Neural cell (in vitro differentiated cells): ENCODE measurements at regions not wholly inside any gene's neighbourhood (a gene's known extent, or its start where the extent isn't known, plus 50 kb on each side); places are given as distances from the start of the nearest gene placed in this dataset.

Experiments
- H2AFZ ChIP-seq: fragments of 200-600, 300-800 bp; sonication (generic), shearing (Covaris generic); 2 replicates; pipeline ENCODE4 v1.6.0; 2014; ENCODE audit warnings: low read depth, mild to moderate bottlenecking, antibody characterized with exemption, low read length, moderate library complexity
- H3F3A ChIP-seq: fragments of 200-600 bp; shearing (Covaris generic); 2 replicates; pipeline ENCODE4 v1.6.1; 2016; ENCODE audit warnings: mild to moderate bottlenecking, moderate library complexity, mixed read lengths, antibody characterized with exemption, low read length; ENCODE audit not compliant: insufficient read depth, poor library complexity, severe bottlenecking
- H3K27ac ChIP-seq: fragments of 200-600, 300-800 bp; sonication (generic), shearing (Covaris generic); 2 replicates; pipeline ENCODE4 v1.5.1; 2014; ENCODE audit warnings: mild to moderate bottlenecking, low read length, moderate library complexity
- H3K27me3 ChIP-seq: fragments of 300-800, 200-600 bp; sonication (generic), shearing (Covaris generic); 2 replicates; pipeline ENCODE4 v1.6.0; 2014; ENCODE audit warnings: mild to moderate bottlenecking, low read depth, low read length, moderate library complexity; ENCODE audit not compliant: insufficient read depth
- H3K36me3 ChIP-seq: fragments of 300-800, 200-600 bp; sonication (generic), shearing (Covaris generic); 2 replicates; pipeline ENCODE4 v1.5.1; 2014; ENCODE audit warnings: mild to moderate bottlenecking, antibody characterized with exemption, low read length, moderate library complexity; ENCODE audit not compliant: insufficient read depth
- H3K4me2 ChIP-seq: fragments of 300-800, 200-600 bp; sonication (generic), shearing (Covaris generic); 2 replicates; pipeline ENCODE4 v1.6.0; 2014; ENCODE audit warnings: mild to moderate bottlenecking, low read length
- H3K4me3 ChIP-seq: fragments of 300-800, 200-600 bp; sonication (generic), shearing (Covaris generic); 2 replicates; pipeline ENCODE4 v1.5.1; 2014; ENCODE audit warnings: mild to moderate bottlenecking, low read length, moderate library complexity
- H3K79me2 ChIP-seq: fragments of 200-600 bp; shearing (Covaris generic); replicated peaks from 2 replicates; pipeline ENCODE4 v1.6.0; 2014; ENCODE audit warnings: mild to moderate bottlenecking, low read length, moderate library complexity; ENCODE audit not compliant: insufficient read depth
- H3K9ac ChIP-seq: fragments of 300-800, 200-600 bp; sonication (generic), shearing (Covaris generic); 2 replicates; pipeline ENCODE4 v1.6.1; 2016; ENCODE audit warnings: mild to moderate bottlenecking, low read length, mixed read lengths
- H3K9me2 ChIP-seq: fragments of 200-600 bp; shearing (Covaris generic); 2 replicates; pipeline ENCODE4 v1.6.1; 2016; ENCODE audit warnings: mild to moderate bottlenecking, low read length, mixed read lengths; ENCODE audit not compliant: insufficient read depth
- H3K9me3 ChIP-seq: fragments of 200-600, 300-800 bp; sonication (generic), shearing (Covaris generic); 2 replicates; pipeline ENCODE4 v1.6.1; 2016; ENCODE audit warnings: mild to moderate bottlenecking, mixed run types, low read length, moderate library complexity, mixed read lengths
- H4K20me1 ChIP-seq: fragments of 200-600 bp; shearing (Covaris generic); 2 replicates; pipeline ENCODE4 v1.6.1; 2016; ENCODE audit warnings: mild to moderate bottlenecking, mixed run types; ENCODE audit not compliant: insufficient read depth
- EP300 ChIP-seq: fragments of 450-650 bp; conservative IDR thresholded peaks from 2 replicates; pipeline ENCODE4 v1.6.1; 2014; ENCODE audit warnings: antibody characterized with exemption, mild to moderate bottlenecking, moderate library complexity; ENCODE audit not compliant: poor library complexity, severe bottlenecking
- EZH2 ChIP-seq: fragments of 200-600, 300-800 bp; shearing (Covaris generic), sonication (generic); IDR thresholded peaks from 2 replicates; pipeline ENCODE4 v1.6.1; 2014; ENCODE audit warnings: antibody characterized with exemption, low read length, borderline replicate concordance, mild to moderate bottlenecking; ENCODE audit not compliant: insufficient read depth, poor library complexity, severe bottlenecking
- POLR2AphosphoS5 ChIP-seq: IDR thresholded peaks from 2 replicates; pipeline ENCODE4 v1.6.1; 2012
- RAD21 ChIP-seq: fragments of 450-650 bp; conservative IDR thresholded peaks from 2 replicates; pipeline ENCODE4 v1.6.1; 2014; ENCODE audit warnings: antibody characterized with exemption, mild to moderate bottlenecking, moderate library complexity
- SMC3 ChIP-seq: fragments of 450-650 bp; conservative IDR thresholded peaks from 2 replicates; pipeline ENCODE4 v1.6.1; 2014; ENCODE audit warnings: antibody characterized with exemption, mild to moderate bottlenecking, moderate library complexity; ENCODE audit not compliant: poor library complexity
- TF ChIP-seq, protein P1 (sequence below): fragments of 450-650 bp; IDR thresholded peaks from 2 replicates; pipeline ENCODE4 v1.5.1; 2014; ENCODE audit warnings: antibody characterized with exemption, mild to moderate bottlenecking, moderate library complexity; ENCODE audit not compliant: poor library complexity, severe bottlenecking
- TF ChIP-seq, protein P2 (sequence below): IDR thresholded peaks from 2 replicates; pipeline ENCODE4 v1.6.1; 2012; ENCODE audit warnings: borderline replicate concordance

DNA sequence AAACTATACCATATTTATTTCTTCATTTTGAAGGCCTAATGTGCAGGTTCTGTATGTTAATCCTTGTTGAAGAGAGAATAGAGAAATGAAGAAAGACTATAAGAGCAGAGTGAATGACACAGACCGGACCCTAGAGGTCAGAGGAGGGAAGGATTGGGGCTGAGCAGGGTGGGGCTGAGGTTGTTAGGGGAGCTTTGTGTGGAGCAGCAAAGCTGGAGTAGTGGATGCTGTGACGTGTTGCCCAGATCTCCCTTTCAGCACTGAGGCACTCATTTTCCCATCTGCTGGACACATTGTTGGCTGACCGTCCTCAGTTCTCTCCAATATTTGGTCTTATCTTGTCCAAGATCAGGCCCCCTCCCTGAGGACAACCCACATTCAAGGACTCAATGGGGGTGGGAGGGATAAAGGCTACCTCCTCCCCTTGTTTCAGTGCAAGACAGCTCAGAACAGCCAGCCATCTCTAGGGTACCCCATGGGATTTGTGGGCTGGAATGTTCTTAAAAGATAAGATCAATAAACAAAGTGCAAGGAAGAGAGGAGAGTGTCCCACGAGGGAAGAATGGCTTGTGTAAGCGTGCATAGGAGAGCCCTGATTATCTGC, 143.6 kb downstream of the TDRD15 start:
- Histone ChIP-seq H4K20me1 (no peaks in the 10 kb centered on the region), H3K9ac (no peak overlapping the region), H3K79me2 (no peaks in the 10 kb centered on the region), H3K36me3 (no peaks in the 10 kb centered on the region), H3K4me2 (no peak overlapping the region), H3K27me3 (no peaks in the 10 kb centered on the region), H3K9me3 (no peaks in the 10 kb centered on the region), H3K9me2 (no peaks in the 10 kb centered on the region), H2AFZ (no peak overlapping the region), H3F3A (peaks cover 13% of the 10 kb centered on the region), H3K27ac (no peak overlapping the region), H3K4me3 (no peak overlapping the region)
- TF ChIP-seq, protein P1, sequence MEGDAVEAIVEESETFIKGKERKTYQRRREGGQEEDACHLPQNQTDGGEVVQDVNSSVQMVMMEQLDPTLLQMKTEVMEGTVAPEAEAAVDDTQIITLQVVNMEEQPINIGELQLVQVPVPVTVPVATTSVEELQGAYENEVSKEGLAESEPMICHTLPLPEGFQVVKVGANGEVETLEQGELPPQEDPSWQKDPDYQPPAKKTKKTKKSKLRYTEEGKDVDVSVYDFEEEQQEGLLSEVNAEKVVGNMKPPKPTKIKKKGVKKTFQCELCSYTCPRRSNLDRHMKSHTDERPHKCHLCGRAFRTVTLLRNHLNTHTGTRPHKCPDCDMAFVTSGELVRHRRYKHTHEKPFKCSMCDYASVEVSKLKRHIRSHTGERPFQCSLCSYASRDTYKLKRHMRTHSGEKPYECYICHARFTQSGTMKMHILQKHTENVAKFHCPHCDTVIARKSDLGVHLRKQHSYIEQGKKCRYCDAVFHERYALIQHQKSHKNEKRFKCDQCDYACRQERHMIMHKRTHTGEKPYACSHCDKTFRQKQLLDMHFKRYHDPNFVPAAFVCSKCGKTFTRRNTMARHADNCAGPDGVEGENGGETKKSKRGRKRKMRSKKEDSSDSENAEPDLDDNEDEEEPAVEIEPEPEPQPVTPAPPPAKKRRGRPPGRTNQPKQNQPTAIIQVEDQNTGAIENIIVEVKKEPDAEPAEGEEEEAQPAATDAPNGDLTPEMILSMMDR = no peak
- TF ChIP-seq SMC3 = no peak

DNA sequence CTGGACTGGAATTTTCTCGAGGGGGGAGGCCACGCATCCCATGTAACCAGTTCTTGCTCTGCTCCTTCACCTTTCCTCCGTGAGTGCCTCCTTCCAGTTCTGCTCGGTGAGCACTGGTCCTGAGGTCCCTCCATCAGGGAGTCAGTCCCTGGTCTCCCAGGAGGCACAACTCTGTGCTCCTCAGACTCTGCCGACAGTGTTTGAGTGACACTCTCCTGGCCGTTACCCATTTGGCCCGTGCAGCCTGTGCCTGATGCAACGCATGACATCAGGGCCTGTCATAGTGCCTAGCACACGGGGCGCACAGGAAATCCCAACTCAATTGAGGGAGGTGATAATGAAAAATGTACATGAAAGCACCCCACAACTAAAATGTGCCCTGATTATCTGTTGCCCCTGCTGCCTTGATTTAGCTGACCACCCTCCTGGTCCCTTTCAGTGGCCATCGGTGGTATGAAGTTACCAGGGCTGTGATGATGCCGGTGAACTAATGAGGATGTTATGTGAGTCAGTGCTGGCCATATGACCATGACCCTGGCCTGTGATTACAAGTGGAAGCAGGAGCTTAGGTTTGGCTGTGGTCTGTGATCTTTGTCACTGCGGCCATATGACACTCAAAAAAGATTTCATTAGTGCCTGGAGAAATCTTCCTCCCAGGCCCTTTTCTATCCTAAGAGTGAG, 144.6 kb downstream of the TDRD15 start:
- TF ChIP-seq RAD21 (no peak), EP300 (no peak), POLR2AphosphoS5 (no peak), EZH2 (no peak), SMC3 (no peak)
- TF ChIP-seq, protein P1 = no peak
- TF ChIP-seq, protein P2, sequence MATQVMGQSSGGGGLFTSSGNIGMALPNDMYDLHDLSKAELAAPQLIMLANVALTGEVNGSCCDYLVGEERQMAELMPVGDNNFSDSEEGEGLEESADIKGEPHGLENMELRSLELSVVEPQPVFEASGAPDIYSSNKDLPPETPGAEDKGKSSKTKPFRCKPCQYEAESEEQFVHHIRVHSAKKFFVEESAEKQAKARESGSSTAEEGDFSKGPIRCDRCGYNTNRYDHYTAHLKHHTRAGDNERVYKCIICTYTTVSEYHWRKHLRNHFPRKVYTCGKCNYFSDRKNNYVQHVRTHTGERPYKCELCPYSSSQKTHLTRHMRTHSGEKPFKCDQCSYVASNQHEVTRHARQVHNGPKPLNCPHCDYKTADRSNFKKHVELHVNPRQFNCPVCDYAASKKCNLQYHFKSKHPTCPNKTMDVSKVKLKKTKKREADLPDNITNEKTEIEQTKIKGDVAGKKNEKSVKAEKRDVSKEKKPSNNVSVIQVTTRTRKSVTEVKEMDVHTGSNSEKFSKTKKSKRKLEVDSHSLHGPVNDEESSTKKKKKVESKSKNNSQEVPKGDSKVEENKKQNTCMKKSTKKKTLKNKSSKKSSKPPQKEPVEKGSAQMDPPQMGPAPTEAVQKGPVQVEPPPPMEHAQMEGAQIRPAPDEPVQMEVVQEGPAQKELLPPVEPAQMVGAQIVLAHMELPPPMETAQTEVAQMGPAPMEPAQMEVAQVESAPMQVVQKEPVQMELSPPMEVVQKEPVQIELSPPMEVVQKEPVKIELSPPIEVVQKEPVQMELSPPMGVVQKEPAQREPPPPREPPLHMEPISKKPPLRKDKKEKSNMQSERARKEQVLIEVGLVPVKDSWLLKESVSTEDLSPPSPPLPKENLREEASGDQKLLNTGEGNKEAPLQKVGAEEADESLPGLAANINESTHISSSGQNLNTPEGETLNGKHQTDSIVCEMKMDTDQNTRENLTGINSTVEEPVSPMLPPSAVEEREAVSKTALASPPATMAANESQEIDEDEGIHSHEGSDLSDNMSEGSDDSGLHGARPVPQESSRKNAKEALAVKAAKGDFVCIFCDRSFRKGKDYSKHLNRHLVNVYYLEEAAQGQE = no peak
- Histone ChIP-seq H3K36me3 (no peaks in the 10 kb centered on the region), H3K9me2 (no peaks in the 10 kb centered on the region), H3K79me2 (no peaks in the 10 kb centered on the region), H3K27ac (peak overlapping the region; percentile 90), H3F3A (peaks cover 13% of the 10 kb centered on the region), H3K9me3 (no peaks in the 10 kb centered on the region), H3K27me3 (no peaks in the 10 kb centered on the region), H3K4me3 (peak overlapping the region; percentile 16), H3K9ac (peak overlapping the region; percentile 47), H4K20me1 (no peaks in the 10 kb centered on the region), H2AFZ (no peak overlapping the region), H3K4me2 (no peak overlapping the region)
